Activated CD4-positive, alpha-beta memory T cell treated with anti-CD3 and anti-CD28 coated beads, Interleukin-2, amount 10 ng/mL, durations not matched to agents 7 days and 5 days (primary cell): ENCODE measurements at regions not wholly inside any gene's neighbourhood (a gene's known extent, or its start where the extent isn't known, plus 50 kb on each side); places are given as distances from the start of the nearest gene placed in this dataset.

Experiments
- CTCF ChIA-PET: fragments of 350-600 bp; sonication (Branson Sonifier 250); formaldehyde crosslinking; loops from one replicate; lab custom pipeline; 2021; ENCODE audit warnings: antibody characterized with exemption, inconsistent platforms; lab: Charles Lee
- POLR2A ChIA-PET: fragments of 350-600 bp; sonication (Branson Sonifier 250); formaldehyde crosslinking; loops from one replicate; lab custom pipeline; 2021; ENCODE audit warnings: antibody characterized with exemption; lab: Charles Lee
- DNase-seq: peaks from one replicate; pipeline ENCODE4 v3.0.0-alpha.2; 2020
- H3K27ac Mint-ChIP-seq: one replicate; pipeline ENCODE4 v1.8.0; 2021; ENCODE audit warnings: mild to moderate bottlenecking, mixed read lengths
- H3K27me3 Mint-ChIP-seq: one replicate; pipeline ENCODE4 v1.8.0; 2021; ENCODE audit warnings: mixed read lengths
- H3K36me3 Mint-ChIP-seq: one replicate; pipeline ENCODE4 v1.8.0; 2021; ENCODE audit warnings: low read depth, mixed read lengths
- H3K4me1 Mint-ChIP-seq: one replicate; pipeline ENCODE4 v1.8.0; 2021; ENCODE audit warnings: mixed read lengths
- H3K4me3 Mint-ChIP-seq: one replicate; pipeline ENCODE4 v1.8.0; 2021; ENCODE audit warnings: mild to moderate bottlenecking, mixed read lengths
- H3K9me3 Mint-ChIP-seq: one replicate; pipeline ENCODE4 v1.8.0; 2021; ENCODE audit warnings: mixed read lengths

DNA sequence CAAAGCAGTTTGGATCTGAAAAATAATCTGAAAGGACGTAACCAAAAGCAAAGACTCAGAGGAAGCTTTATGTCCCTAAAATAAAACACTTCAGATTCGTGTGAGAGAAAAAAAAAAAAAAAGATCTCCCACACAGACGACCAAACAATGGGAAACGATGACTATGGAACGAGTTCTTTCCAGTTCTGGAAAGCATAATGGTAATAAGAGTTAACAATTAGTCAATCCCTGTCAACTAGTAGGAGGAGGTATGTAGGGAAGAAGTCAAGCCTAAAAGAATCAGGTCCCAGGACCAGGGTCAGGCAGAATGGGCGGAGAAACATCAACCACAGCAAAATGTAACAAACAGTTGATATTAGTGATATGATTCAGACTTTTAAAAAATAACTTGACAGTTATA lies 170.3 kb upstream of the SETBP1 start:
- peaks cover 2% of the 10 kb centered on the region for H3K27me3 Mint-ChIP-seq
- DNase-seq: no peak
- H3K4me1 Mint-ChIP-seq: peaks cover 2% of the 10 kb centered on the region
- ChIA-PET CTCF (no interaction called here), POLR2A (no interaction called here)
- no peak overlapping the region for H3K27ac Mint-ChIP-seq
- no peak overlapping the region for H3K4me3 Mint-ChIP-seq
- H3K9me3 Mint-ChIP-seq: no peaks in the 10 kb centered on the region
- no peaks in the 10 kb centered on the region for H3K36me3 Mint-ChIP-seq

- H3K4me3 Mint-ChIP-seq: no peak overlapping the region
- CTCF ChIA-PET: no interaction called here
- POLR2A ChIA-PET: no interaction called here
Observed at GRCh38 chr18:44513233-44513632, 167.5 kb upstream of the SETBP1 start.

GRCh38 chr18:44514106-44514505 lies 166.6 kb upstream of the SETBP1 start:
- no peak for DNase-seq
- H3K36me3 Mint-ChIP-seq: no peaks in the 10 kb centered on the region
- no peak overlapping the region for H3K4me3 Mint-ChIP-seq
- no peak overlapping the region for H3K27ac Mint-ChIP-seq
- no peaks in the 10 kb centered on the region for H3K9me3 Mint-ChIP-seq
- ChIA-PET POLR2A (no interaction called here), CTCF (interaction anchor here (1.1 kb wide), 1 partner anchor 699 kb away, joined by 3 read pairs; no protein-coding TSS in a partner anchor)
- no peaks in the 10 kb centered on the region for H3K4me1 Mint-ChIP-seq
- H3K27me3 Mint-ChIP-seq: peaks cover 2% of the 10 kb centered on the region

More at GRCh38 chr18:44513233-44513632, 167.5 kb upstream of the SETBP1 start:
- peaks cover 2% of the 10 kb centered on the region for H3K27me3 Mint-ChIP-seq
- no peak for DNase-seq
- H3K36me3 Mint-ChIP-seq: no peaks in the 10 kb centered on the region
- no peak overlapping the region for H3K27ac Mint-ChIP-seq
- H3K9me3 Mint-ChIP-seq: no peaks in the 10 kb centered on the region
- H3K4me1 Mint-ChIP-seq: no peaks in the 10 kb centered on the region

DNA sequence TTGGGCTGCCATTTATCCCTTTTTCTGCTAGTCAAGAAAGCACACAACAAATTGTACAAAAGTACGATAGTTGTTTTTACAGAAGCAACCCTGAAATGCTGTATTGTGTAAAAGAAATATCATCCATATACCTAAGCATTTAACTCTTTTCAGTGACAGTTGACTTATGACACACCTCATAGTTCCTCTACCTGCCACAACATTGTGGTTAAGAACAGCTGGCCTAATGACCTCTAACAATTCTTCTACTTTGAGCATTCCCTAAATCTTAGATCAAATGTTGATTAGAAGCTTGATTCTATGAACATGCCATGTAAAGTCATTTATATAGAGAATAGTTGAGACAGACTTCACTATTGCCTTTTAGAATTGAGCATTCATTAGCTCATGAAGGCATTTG lies 165.9 kb upstream of the SETBP1 start:
- no peaks in the 10 kb centered on the region for H3K36me3 Mint-ChIP-seq
- POLR2A ChIA-PET: no interaction called here

GRCh38 chr18:44516450-44516849 lies 164.2 kb upstream of the SETBP1 start:
- CTCF ChIA-PET: no interaction called here
- no peaks in the 10 kb centered on the region for H3K36me3 Mint-ChIP-seq

More for the DNA sequence above, 165.9 kb upstream of the SETBP1 start:
- H3K27ac Mint-ChIP-seq: no peak overlapping the region
- H3K4me1 Mint-ChIP-seq: no peaks in the 10 kb centered on the region
- no peaks in the 10 kb centered on the region for H3K9me3 Mint-ChIP-seq
- no peak overlapping the region for H3K4me3 Mint-ChIP-seq
- H3K27me3 Mint-ChIP-seq: peaks cover 2% of the 10 kb centered on the region
- CTCF ChIA-PET: interaction anchor here (1.1 kb wide), 1 partner anchor 698 kb away, joined by 3 read pairs; no protein-coding TSS in a partner anchor
- no peak for DNase-seq

GRCh38 chr18:44517136-44517535 lies 163.6 kb upstream of the SETBP1 start:
- ChIA-PET CTCF (no interaction called here), POLR2A (no interaction called here)
- H3K4me3 Mint-ChIP-seq: no peak overlapping the region
- peaks cover 2% of the 10 kb centered on the region for H3K27me3 Mint-ChIP-seq
- no peak for DNase-seq
- no peak overlapping the region for H3K27ac Mint-ChIP-seq
- H3K36me3 Mint-ChIP-seq: no peaks in the 10 kb centered on the region
- H3K4me1 Mint-ChIP-seq: no peaks in the 10 kb centered on the region
- no peaks in the 10 kb centered on the region for H3K9me3 Mint-ChIP-seq

More at GRCh38 chr18:44516450-44516849, 164.2 kb upstream of the SETBP1 start:
- Mint-ChIP-seq H3K4me3 (no peak overlapping the region), H3K27ac (no peak overlapping the region), H3K4me1 (no peaks in the 10 kb centered on the region), H3K27me3 (peaks cover 2% of the 10 kb centered on the region), H3K9me3 (no peaks in the 10 kb centered on the region)
- no peak for DNase-seq
- POLR2A ChIA-PET: no interaction called here

DNA sequence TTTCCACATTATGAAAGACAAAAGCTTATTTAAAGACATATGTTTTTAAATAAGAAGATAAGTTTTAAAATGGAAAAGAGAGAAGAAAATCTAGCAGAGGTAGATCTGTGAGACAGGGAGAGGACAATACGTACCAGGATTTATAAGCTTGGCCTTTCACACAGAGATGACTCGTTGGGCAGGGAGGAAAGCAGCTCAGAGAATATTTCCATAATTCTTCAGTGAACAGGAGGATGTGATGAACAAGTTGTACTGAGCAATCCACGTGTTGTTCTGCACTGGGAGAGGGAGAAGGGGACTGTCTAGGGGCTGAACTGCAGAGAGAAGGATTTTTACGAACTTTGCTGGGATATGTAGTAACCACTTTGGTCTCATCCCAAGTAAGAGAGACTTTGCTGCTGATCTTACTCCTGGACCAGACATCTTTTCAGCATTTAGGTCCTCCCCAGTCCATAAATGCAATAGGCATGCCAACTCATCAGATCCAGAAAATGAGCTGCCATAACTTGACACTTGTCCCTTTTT lies 162.5 kb upstream of the SETBP1 start:
- CTCF ChIA-PET: no interaction called here

DNA sequence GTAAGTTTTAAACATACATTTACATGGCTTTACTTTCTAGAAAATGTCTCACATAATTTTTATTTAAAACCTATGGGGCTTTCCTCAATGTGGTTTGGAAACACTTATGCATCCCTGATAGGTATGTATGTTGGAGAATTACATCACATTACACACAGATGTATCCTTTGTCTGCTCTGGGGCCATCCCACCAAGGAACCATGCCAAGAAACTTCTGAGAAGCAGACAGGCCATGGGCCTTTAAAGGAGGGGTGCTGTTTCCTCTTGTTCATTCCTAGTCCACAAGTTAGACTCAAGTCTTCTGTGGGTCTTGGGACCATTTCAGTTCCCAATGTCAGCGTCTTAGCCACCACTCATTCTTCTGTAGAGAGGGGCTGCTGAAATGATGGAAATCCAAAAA lies 162.0 kb upstream of the SETBP1 start:
- H3K9me3 Mint-ChIP-seq: peaks cover 2% of the 10 kb centered on the region
- DNase-seq: no peak
- ChIA-PET POLR2A (no interaction called here), CTCF (no interaction called here)
- H3K4me3 Mint-ChIP-seq: no peak overlapping the region
- no peak overlapping the region for H3K27ac Mint-ChIP-seq
- no peaks in the 10 kb centered on the region for H3K36me3 Mint-ChIP-seq
- H3K4me1 Mint-ChIP-seq: no peaks in the 10 kb centered on the region
- H3K27me3 Mint-ChIP-seq: peaks cover 2% of the 10 kb centered on the region

More for the DNA sequence above, 162.5 kb upstream of the SETBP1 start:
- no peak for DNase-seq
- Mint-ChIP-seq H3K4me3 (no peak overlapping the region), H3K9me3 (peaks cover 2% of the 10 kb centered on the region), H3K27ac (no peak overlapping the region), H3K27me3 (peaks cover 2% of the 10 kb centered on the region), H3K36me3 (no peaks in the 10 kb centered on the region), H3K4me1 (no peaks in the 10 kb centered on the region)
- POLR2A ChIA-PET: no interaction called here

DNA sequence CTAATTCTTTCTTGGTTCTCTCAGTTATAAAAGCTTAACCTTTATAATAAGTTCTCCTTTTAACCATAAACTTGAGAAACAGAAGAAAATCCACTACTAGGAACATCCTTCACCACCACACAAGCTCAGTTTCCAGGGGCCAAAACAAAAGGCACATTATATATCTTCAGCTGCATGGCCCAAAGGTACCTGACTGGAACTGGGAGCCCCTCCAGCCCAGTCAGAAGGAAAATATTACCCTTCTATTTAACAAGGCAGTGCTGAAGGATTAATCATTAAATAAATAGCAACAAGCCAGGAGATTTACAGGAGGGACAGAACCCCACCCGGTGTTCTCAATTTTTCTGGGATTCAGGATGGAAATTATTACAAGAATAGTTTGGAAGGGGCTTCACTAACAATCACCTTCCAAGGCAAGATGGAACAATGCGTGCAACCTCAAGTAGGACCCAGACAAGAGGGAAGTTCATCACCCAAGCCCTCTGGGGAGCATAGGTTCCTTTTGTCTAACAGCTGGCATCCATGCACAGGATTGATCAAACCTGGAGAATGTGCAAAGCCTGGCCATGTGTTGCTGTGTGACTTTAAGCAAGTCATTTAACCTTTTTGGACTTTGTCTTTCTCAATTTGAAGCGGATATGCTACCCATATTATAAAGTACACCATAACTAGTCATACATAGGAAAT lies 159.6 kb upstream of the SETBP1 start:
- DNase-seq: no peak
- Mint-ChIP-seq H3K27ac (no peak overlapping the region), H3K4me3 (no peak overlapping the region), H3K36me3 (no peaks in the 10 kb centered on the region), H3K27me3 (no peaks in the 10 kb centered on the region), H3K9me3 (peaks cover 2% of the 10 kb centered on the region), H3K4me1 (no peaks in the 10 kb centered on the region)
- ChIA-PET POLR2A (no interaction called here), CTCF (no interaction called here)

- Mint-ChIP-seq H3K27ac (no peak overlapping the region), H3K4me3 (no peak overlapping the region), H3K27me3 (no peaks in the 10 kb centered on the region), H3K9me3 (peaks cover 2% of the 10 kb centered on the region), H3K36me3 (no peaks in the 10 kb centered on the region), H3K4me1 (no peaks in the 10 kb centered on the region)
- POLR2A ChIA-PET: no interaction called here
- CTCF ChIA-PET: no interaction called here
- DNase-seq: no peak
Observed at GRCh38 chr18:44521668-44522022, 159.0 kb upstream of the SETBP1 start.

- POLR2A ChIA-PET: no interaction called here
- no peaks in the 10 kb centered on the region for H3K36me3 Mint-ChIP-seq
- H3K27me3 Mint-ChIP-seq: no peaks in the 10 kb centered on the region
- peaks cover 2% of the 10 kb centered on the region for H3K9me3 Mint-ChIP-seq
- H3K4me3 Mint-ChIP-seq: no peak overlapping the region
- no peaks in the 10 kb centered on the region for H3K4me1 Mint-ChIP-seq
- H3K27ac Mint-ChIP-seq: no peak overlapping the region
- CTCF ChIA-PET: no interaction called here
- no peak for DNase-seq
Observed at GRCh38 chr18:44526705-44527415, 153.8 kb upstream of the SETBP1 start.

DNA sequence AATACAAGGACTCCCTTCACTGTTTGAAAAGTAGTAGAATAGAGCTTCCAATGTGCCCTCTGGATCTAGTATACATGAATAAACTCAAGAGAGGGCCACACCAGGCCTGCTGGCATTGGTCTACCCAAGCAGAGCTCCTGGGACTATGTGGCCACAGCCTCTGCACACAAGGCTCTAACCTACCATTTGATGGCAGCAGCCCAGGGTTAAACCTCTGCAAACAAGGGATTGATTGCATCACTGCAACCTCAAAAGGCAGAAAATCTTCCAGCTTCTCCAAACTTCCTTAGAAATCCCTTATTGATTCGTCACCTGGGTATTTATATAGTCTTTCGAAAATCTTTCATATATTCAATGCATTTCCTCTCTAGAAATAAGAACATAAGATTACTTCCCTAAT lies 147.6 kb upstream of the SETBP1 start:
- Mint-ChIP-seq H3K27ac (no peak overlapping the region), H3K9me3 (no peaks in the 10 kb centered on the region)
- POLR2A ChIA-PET: no interaction called here

GRCh38 chr18:44536046-44536445 lies 144.6 kb upstream of the SETBP1 start:
- POLR2A ChIA-PET: no interaction called here
- Mint-ChIP-seq H3K27me3 (no peaks in the 10 kb centered on the region), H3K4me3 (no peak overlapping the region), H3K9me3 (no peaks in the 10 kb centered on the region), H3K36me3 (no peaks in the 10 kb centered on the region), H3K27ac (no peak overlapping the region), H3K4me1 (no peaks in the 10 kb centered on the region)
- no peak for DNase-seq
- CTCF ChIA-PET: interaction anchor here (0.6 kb wide), 1 partner anchor 1072 kb away, joined by 3 read pairs; no protein-coding TSS in a partner anchor

More for the DNA sequence above, 147.6 kb upstream of the SETBP1 start:
- Mint-ChIP-seq H3K27me3 (no peaks in the 10 kb centered on the region), H3K4me1 (no peaks in the 10 kb centered on the region), H3K36me3 (no peaks in the 10 kb centered on the region), H3K4me3 (no peak overlapping the region)
- DNase-seq: no peak
- CTCF ChIA-PET: no interaction called here
